ENCODE measurements at regions not wholly inside any gene's neighbourhood (a gene's known extent, or its start where the extent isn't known, plus 50 kb on each side); places are given as distances from the start of the nearest gene placed in this dataset.
"Not testable (repeated sequence)": the region's sequence is repeated elsewhere in the genome, so short reads cannot be mapped to it uniquely, and the experiment has no call there.

DNA sequence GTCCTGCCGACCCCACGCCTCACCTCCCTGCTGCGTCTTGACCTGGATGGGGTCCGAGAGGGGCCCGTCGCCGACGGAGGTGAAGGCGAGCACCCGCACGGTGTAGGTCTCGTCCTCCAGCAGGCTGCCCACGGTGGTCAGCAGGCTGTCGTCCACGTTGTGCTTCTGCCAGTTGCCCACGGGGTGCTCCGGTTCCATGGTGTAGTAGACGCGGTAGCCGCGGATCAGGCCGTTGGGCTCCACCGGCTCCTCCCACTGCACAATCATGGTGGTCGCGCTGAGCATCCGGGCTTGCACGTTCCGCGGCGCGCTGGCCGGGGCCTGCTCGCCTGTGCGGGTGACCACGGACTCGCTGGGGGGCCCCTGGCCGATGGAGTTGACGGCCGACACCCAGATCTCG is 96.7 kb downstream of the PTPRS start:
- ATAC-seq (ENCODE audit: low read depth) (no peak), DNase-seq (no peak)
- H3K4me2 ChIP-seq (replicated peaks; ENCODE audit: low read depth, low read length, poor library complexity, severe bottlenecking) = no peak overlapping the region
- no peaks in the 10 kb centered on the region for H3K4me1 ChIP-seq (ENCODE audit: control insufficient read depth in 2 of 2, insufficient read depth in 2 of 2, low read length in 2 of 2)
- H2AFZ ChIP-seq (ENCODE audit: insufficient read depth, low read depth, low read length, poor library complexity, severe bottlenecking) = no peak overlapping the region
- H3K9me3 ChIP-seq (ENCODE audit: control extremely low read depth in 1 of 3, control insufficient read depth in 2 of 3, insufficient read depth in 1 of 3, low read length in 2 of 3) = no peaks in the 10 kb centered on the region
- intact Hi-C loops (cut with micrococcal nuclease) = no loop called here
- H3K9me3 Mint-ChIP-seq (ENCODE audit: insufficient read depth) = no peaks in the 10 kb centered on the region
- H3K27me3 Mint-ChIP-seq = peaks cover 5% of the 10 kb centered on the region
- H3K4me1 Mint-ChIP-seq = no peaks in the 10 kb centered on the region
- 96% methylated on average over 40 of the region's 40 CpGs for WGBS (ENCODE audit: insufficient coverage)
- no peak overlapping the region for H3K9ac ChIP-seq (ENCODE audit: low read length)
- no peaks in the 10 kb centered on the region for H3K36me3 ChIP-seq (replicated peaks in 1 of 2; ENCODE audit: control extremely low read depth in 1 of 2, control insufficient read depth in 1 of 2, extremely low read depth in 1 of 2, insufficient read depth in 2 of 2, low read length in 1 of 2)
- no peak overlapping the region for H3K27ac ChIP-seq (ENCODE audit: low read length in 2 of 2)
- no peak overlapping the region for H3K4me3 ChIP-seq (ENCODE audit: control extremely low read depth in 1 of 5, extremely low read depth in 1 of 5, insufficient read depth in 1 of 5, low read depth in 2 of 5, low read length in 4 of 5)
- H3K27ac Mint-ChIP-seq = no peak overlapping the region
- H3K27me3 ChIP-seq (replicated peaks in 1 of 4; ENCODE audit: control extremely low read depth in 1 of 4, control insufficient read depth in 3 of 4, insufficient read depth in 4 of 4, low read length in 3 of 4) = no peaks in the 10 kb centered on the region
- ChIA-PET POLR2A (no interaction called here), CTCF (no interaction called here)
- H4K20me1 ChIP-seq (ENCODE audit: control insufficient read depth, insufficient read depth, low read length, poor library complexity, severe bottlenecking) = no peaks in the 10 kb centered on the region
- no peaks in the 10 kb centered on the region for H3K79me2 ChIP-seq (ENCODE audit: control insufficient read depth, insufficient read depth, low read length)
- H3K4me3 Mint-ChIP-seq = no peak overlapping the region
- no peak for TF ChIP-seq EZH2 (IDR thresholded peaks at IDR 0.05; ENCODE audit: borderline replicate concordance, insufficient read depth, low read depth, low read length, poor library complexity, severe bottlenecking)

DNA sequence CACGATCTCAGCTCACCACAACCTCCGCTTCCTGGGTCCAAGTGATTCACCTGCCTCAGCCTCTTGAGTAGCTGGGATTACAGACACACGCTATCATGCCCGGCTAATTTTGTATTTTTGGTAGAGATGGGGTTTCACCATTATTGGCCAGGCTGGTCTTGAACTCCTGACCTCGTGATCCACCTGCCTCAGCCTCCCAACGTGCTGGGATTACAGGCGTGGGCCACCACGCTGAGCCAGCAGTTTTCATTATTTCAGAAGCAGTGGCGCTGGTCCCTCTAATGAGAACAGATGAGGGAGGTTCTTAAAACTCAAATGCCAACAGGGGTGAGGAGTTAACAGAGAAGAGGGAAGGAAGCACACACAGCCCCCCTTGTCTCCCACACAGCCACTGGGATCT is 98.7 kb downstream of the PTPRS start:
- H3K36me3 ChIP-seq (replicated peaks in 1 of 2; ENCODE audit: control extremely low read depth in 1 of 2, control insufficient read depth in 1 of 2, extremely low read depth in 1 of 2, insufficient read depth in 2 of 2, low read length in 1 of 2); H3K27me3 Mint-ChIP-seq; H3K4me2 ChIP-seq (replicated peaks; ENCODE audit: low read depth, low read length, poor library complexity, severe bottlenecking); H3K27me3 ChIP-seq (replicated peaks in 1 of 4; ENCODE audit: control extremely low read depth in 1 of 4, control insufficient read depth in 3 of 4, insufficient read depth in 4 of 4, low read length in 3 of 4); POLR2A ChIA-PET; H3K4me1 ChIP-seq (ENCODE audit: control insufficient read depth in 2 of 2, insufficient read depth in 2 of 2, low read length in 2 of 2); DNase-seq; intact Hi-C loops (cut with micrococcal nuclease); ATAC-seq (ENCODE audit: low read depth); H3K9ac ChIP-seq (ENCODE audit: low read length); H4K20me1 ChIP-seq (ENCODE audit: control insufficient read depth, insufficient read depth, low read length, poor library complexity, severe bottlenecking); H3K79me2 ChIP-seq (ENCODE audit: control insufficient read depth, insufficient read depth, low read length); CTCF ChIA-PET; H3K4me1 Mint-ChIP-seq; H3K9me3 Mint-ChIP-seq (ENCODE audit: insufficient read depth); H3K9me3 ChIP-seq (ENCODE audit: control extremely low read depth in 1 of 3, control insufficient read depth in 2 of 3, insufficient read depth in 1 of 3, low read length in 2 of 3); H3K4me3 ChIP-seq (ENCODE audit: control extremely low read depth in 1 of 5, extremely low read depth in 1 of 5, insufficient read depth in 1 of 5, low read depth in 2 of 5, low read length in 4 of 5); H2AFZ ChIP-seq (ENCODE audit: insufficient read depth, low read depth, low read length, poor library complexity, severe bottlenecking); H3K27ac ChIP-seq (ENCODE audit: low read length in 2 of 2); H3K4me3 Mint-ChIP-seq; H3K27ac Mint-ChIP-seq: not testable (repeated sequence)
- WGBS (ENCODE audit: insufficient coverage) = 93% methylated on average over 4 of the region's 9 CpGs
